ENCODE measurements at regions not wholly inside any gene's neighbourhood (a gene's known extent, or its start where the extent isn't known, plus 50 kb on each side); places are given as distances from the start of the nearest gene placed in this dataset.

- TF ChIP-seq CTCF (IDR thresholded peaks at IDR 0.05) (no peak), POLR2A (IDR thresholded peaks at IDR 0.05) (no peak)
Measured at GRCh38 chr12:68432622-68433021, 100.5 kb upstream of the MDM1 start.
